ENCODE measurements at regions not wholly inside any gene's neighbourhood (a gene's known extent, or its start where the extent isn't known, plus 50 kb on each side); places are given as distances from the start of the nearest gene placed in this dataset.
"Not testable (repeated sequence)": the region's sequence is repeated elsewhere in the genome, so short reads cannot be mapped to it uniquely, and the experiment has no call there.

DNA sequence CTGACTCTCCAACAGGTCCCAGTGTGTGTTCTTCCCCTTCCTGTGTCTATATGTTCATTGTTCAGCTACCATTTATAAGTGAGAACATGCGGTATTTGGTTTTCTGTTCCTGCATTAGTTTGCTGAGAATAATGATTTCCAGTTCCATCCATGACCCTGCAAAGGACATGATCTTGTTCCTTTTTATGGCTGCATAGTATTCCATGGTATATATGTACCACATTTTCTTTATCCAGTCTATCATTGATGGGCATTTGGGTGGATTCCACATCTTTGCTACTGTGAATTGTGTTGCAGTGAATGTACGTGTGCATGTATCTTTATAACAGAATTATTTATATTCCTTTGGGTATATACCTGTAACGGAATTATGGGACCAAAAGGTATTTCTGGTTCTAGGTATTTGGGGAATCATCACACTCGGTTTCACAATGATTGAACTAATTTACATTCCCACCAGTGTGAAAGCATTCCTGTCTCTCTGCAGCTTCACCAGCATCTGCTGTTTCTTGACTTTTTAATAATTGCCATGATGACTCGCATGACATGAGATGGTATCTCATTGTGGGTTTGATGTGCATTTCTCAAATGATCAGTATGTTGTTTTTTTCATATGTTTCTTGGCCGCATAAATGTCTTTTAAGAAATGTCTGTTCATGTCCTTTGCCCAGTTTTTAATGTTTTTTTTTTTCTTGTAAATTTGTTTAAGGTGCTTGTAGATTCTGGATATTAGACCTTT, 60.2 kb downstream of the LSMEM1 start:
- Histone ChIP-seq H3K27me3 (ENCODE audit: control insufficient read depth, insufficient read depth, low read length) (no peaks in the 10 kb centered on the region), H3K36me3 (ENCODE audit: control insufficient read depth, insufficient read depth, low read length) (no peaks in the 10 kb centered on the region), H3K4me3 (ENCODE audit: low read depth, low read length) (no peak overlapping the region)
- TF ChIP-seq, protein P1, sequence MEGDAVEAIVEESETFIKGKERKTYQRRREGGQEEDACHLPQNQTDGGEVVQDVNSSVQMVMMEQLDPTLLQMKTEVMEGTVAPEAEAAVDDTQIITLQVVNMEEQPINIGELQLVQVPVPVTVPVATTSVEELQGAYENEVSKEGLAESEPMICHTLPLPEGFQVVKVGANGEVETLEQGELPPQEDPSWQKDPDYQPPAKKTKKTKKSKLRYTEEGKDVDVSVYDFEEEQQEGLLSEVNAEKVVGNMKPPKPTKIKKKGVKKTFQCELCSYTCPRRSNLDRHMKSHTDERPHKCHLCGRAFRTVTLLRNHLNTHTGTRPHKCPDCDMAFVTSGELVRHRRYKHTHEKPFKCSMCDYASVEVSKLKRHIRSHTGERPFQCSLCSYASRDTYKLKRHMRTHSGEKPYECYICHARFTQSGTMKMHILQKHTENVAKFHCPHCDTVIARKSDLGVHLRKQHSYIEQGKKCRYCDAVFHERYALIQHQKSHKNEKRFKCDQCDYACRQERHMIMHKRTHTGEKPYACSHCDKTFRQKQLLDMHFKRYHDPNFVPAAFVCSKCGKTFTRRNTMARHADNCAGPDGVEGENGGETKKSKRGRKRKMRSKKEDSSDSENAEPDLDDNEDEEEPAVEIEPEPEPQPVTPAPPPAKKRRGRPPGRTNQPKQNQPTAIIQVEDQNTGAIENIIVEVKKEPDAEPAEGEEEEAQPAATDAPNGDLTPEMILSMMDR (IDR thresholded peaks at IDR 0.05; ENCODE audit: insufficient read depth, low read length, poor library complexity, severe bottlenecking), result no peak
- DNase-seq (ENCODE audit: low read depth), result no peak

DNA sequence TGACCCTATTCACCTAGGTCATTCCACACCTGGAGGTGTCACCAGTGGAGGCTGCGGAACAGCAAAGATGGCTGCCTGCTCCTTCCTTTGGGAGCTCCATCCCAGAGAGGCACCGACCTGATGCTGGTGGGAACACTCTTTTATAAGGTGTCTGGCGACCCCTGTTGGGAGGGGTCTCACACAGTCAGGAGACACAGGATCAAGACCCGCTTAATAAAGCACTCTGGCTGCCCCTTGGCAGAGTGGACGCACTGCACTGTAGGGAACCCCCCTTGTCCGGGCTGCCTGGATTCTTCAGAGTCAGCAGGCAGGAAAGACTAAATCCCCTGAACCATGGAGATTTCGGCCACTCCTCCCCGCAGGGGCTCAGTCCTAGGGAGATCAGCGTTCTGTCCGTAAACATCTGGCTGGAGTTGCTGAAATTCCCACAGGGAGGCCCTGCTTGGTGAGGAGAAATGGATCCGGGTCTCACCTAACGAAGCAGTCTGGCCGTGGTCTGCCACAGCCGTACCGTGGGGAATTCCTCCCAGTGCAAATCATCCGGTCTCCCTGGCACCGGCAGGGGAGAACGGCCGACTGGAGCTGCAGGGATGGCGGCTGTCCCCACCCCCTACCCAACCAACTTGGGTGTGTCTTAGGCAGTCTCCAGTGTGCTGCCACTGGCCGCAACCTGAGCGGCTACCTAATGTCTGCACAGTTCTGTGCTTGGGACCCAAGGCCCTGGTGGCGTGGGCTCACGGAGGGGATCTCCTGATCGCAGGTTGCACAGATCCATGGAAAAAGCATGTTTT, 66.1 kb downstream of the LSMEM1 start:
- TF ChIP-seq, protein P1 (IDR thresholded peaks at IDR 0.05; ENCODE audit: insufficient read depth, low read length, poor library complexity, severe bottlenecking), result no peak
- DNase-seq (ENCODE audit: low read depth), result no peak

GRCh38 chr7:112547916-112548315, 67.1 kb downstream of the LSMEM1 start:
- no peaks in the 10 kb centered on the region for H3K36me3 ChIP-seq (ENCODE audit: control insufficient read depth, insufficient read depth, low read length)
- no peak for DNase-seq (ENCODE audit: low read depth)
- no peak overlapping the region for H3K4me3 ChIP-seq (ENCODE audit: low read depth, low read length)
- TF ChIP-seq, protein P1 (IDR thresholded peaks at IDR 0.05; ENCODE audit: insufficient read depth, low read length, poor library complexity, severe bottlenecking), result no peak
- H3K27me3 ChIP-seq (ENCODE audit: control insufficient read depth, insufficient read depth, low read length), result no peaks in the 10 kb centered on the region

More for the DNA sequence above, 66.1 kb downstream of the LSMEM1 start:
- no peaks in the 10 kb centered on the region for H3K27me3 ChIP-seq (ENCODE audit: control insufficient read depth, insufficient read depth, low read length)
- no peaks in the 10 kb centered on the region for H3K36me3 ChIP-seq (ENCODE audit: control insufficient read depth, insufficient read depth, low read length)
- no peak overlapping the region for H3K4me3 ChIP-seq (ENCODE audit: low read depth, low read length)

DNA sequence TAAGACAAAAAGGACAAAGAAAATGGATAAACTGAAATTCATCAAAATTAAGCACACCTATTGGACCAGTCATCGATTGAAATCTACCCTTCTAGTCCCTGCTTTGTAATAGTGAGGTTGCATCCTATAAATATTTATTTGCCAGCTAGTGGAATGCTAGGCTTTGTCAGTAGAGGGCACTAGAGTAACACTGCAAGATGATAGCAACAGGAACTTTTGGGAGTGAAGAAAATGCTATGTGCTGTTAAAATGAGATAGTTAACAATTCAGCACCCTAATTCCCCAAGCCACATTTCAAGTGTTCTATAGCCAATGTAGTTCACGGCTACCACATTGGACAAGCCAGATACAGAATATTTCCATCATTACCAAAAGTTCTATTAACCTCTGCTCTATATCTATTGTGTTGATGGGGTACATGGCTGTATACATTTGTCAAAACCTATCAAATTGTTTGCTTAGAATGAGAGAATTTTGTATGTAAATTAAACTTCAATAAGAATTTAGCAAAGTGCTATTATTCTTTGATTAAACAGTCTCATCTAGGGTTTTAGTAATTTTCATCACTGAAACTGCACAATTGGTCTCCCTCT, 69.8 kb downstream of the LSMEM1 start:
- Histone ChIP-seq H3K36me3 (ENCODE audit: control insufficient read depth, insufficient read depth, low read length) (no peaks in the 10 kb centered on the region), H3K27me3 (ENCODE audit: control insufficient read depth, insufficient read depth, low read length) (no peaks in the 10 kb centered on the region), H3K4me3 (ENCODE audit: low read depth, low read length) (no peak overlapping the region)
- no peak for DNase-seq (ENCODE audit: low read depth)
- TF ChIP-seq, protein P1 (IDR thresholded peaks at IDR 0.05; ENCODE audit: insufficient read depth, low read length, poor library complexity, severe bottlenecking), result peak; percentile 93

DNA sequence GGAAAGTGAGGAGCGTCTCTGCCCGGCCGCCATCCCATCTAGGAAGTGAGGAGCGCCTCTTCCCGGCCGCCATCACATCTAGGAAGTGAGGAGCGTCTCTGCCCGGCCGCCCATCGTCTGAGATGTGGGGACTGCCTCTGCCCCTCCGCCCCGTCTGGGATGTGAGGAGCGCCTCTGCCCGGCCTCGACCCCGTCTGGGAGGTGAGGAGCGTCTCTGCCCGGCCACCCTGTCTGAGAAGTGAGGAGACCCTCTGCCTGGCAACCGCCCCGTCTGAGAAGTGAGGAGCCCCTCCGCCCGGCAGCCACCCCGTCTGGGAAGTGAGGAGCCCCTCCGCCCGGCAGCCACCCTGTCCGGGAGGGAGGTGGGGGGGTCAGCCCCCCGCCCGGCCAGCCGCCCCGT, 70.7 kb downstream of the LSMEM1 start:
- DNase-seq (ENCODE audit: low read depth); H3K4me3 ChIP-seq (ENCODE audit: low read depth, low read length); H3K36me3 ChIP-seq (ENCODE audit: control insufficient read depth, insufficient read depth, low read length); H3K27me3 ChIP-seq (ENCODE audit: control insufficient read depth, insufficient read depth, low read length): not testable (repeated sequence)

DNA sequence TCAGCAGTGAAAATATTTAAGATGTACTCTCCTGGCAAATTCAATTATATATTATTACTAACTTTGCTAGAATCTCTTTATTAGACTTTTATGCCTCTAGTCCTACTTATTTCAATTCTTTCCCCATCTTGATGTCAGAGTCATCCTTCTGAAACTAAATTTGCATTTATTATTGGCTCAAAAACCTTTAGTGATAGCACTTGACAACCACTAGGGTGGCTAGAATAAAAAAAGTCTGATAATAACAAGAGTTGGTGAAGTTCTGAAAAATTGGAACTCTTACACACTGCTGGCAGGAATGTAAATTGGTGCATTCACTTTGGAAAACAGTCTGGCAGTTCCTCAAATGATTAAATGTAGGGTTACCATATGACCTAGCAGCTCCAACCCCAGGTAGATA, 73.8 kb downstream of the LSMEM1 start:
- no peaks in the 10 kb centered on the region for H3K27me3 ChIP-seq (ENCODE audit: control insufficient read depth, insufficient read depth, low read length)
- TF ChIP-seq, protein P1 (IDR thresholded peaks at IDR 0.05; ENCODE audit: insufficient read depth, low read length, poor library complexity, severe bottlenecking), result no peak
- DNase-seq (ENCODE audit: low read depth), result no peak

More for the DNA sequence above, 73.8 kb downstream of the LSMEM1 start:
- H3K36me3 ChIP-seq (ENCODE audit: control insufficient read depth, insufficient read depth, low read length), result no peaks in the 10 kb centered on the region
- no peak overlapping the region for H3K4me3 ChIP-seq (ENCODE audit: low read depth, low read length)
